SK-N-SH (cell line): ENCODE measurements at regions not wholly inside any gene's neighbourhood (a gene's known extent, or its start where the extent isn't known, plus 50 kb on each side); places are given as distances from the start of the nearest gene placed in this dataset.
A peak's percentile ranks its signal among the peaks of the same experiment; 100 is the strongest.

ENCODE experiments used
- EP300 ChIP-seq, 2 experiments: IDR thresholded peaks; 2 replicates each; pipeline versions ENCODE4 v1.4.0 to v1.6.1; 2012; ENCODE audit warnings: borderline replicate concordance in 1 of 2, low read depth in 1 of 2, low read length in 1 of 2
- GATA2 ChIP-seq: sonication (generic); formaldehyde crosslinking; IDR thresholded peaks from 2 replicates; pipeline ENCODE4 v1.5.0; 2020; ENCODE audit warnings: mild to moderate bottlenecking, missing genetic modification reagents
- JUND ChIP-seq: IDR thresholded peaks from 2 replicates; pipeline ENCODE4 v1.4.0; 2012
- NFIC ChIP-seq: IDR thresholded peaks from 2 replicates; pipeline ENCODE4 v1.4.0; 2012; ENCODE audit warnings: borderline replicate concordance
- POLR2AphosphoS5 ChIP-seq: IDR thresholded peaks from 2 replicates; pipeline ENCODE4 v1.6.1; 2012; ENCODE audit warnings: low read depth, low read length
- RAD21 ChIP-seq: IDR thresholded peaks from 2 replicates; pipeline ENCODE4 v1.6.1; 2012; ENCODE audit warnings: mild to moderate bottlenecking, low read length
- RCOR1 ChIP-seq: fragments of 150-350 bp; IDR thresholded peaks from 2 replicates; pipeline ENCODE4 v1.6.1; 2017; ENCODE audit warnings: antibody characterized with exemption, low read length
- TAF1 ChIP-seq: IDR thresholded peaks from 2 replicates; pipeline ENCODE4 v1.6.1; 2012; ENCODE audit warnings: low read depth, mild to moderate bottlenecking, low read length, moderate library complexity, borderline replicate concordance
- USF2 ChIP-seq: fragments of 150-350 bp; IDR thresholded peaks from 2 replicates; pipeline ENCODE4 v1.6.1; 2017; ENCODE audit warnings: antibody characterized with exemption, low read length, low read depth, borderline replicate concordance
- YY1 ChIP-seq: IDR thresholded peaks from 2 replicates; pipeline ENCODE4 v1.4.0; 2012; ENCODE audit warnings: low read depth, mild to moderate bottlenecking
- ZBTB33 ChIP-seq: IDR thresholded peaks from 2 replicates; pipeline ENCODE4 v1.4.0; 2012; ENCODE audit warnings: low read depth, borderline replicate concordance
- TF ChIP-seq, protein P1 (sequence below): fragments of 200-600 bp; sonication (generic); IDR thresholded peaks from 2 replicates; pipeline ENCODE4 v1.6.1; 2017; ENCODE audit warnings: antibody characterized with exemption, mild to moderate bottlenecking, moderate library complexity

DNA sequence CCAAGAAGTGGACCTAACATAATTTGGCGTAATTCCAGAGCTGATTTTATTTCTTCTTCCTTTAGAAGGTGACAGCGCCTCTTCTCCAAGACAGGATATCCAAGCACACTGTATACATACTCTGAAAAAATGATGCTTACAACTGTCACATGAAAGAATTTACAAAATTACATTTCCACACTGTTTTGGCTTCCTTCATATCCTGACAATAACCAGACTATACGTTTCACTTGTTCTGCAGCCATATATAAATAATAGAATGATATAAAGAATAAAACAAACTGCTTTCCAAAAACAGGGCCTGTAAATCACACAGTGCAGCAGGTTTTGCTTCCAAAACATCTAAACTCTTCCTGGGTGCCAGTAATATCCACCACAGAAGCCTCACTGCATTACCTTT, 141.6 kb downstream of the FBXO8 start:
- TF ChIP-seq TAF1 (no peak), RCOR1 (no peak), ZBTB33 (no peak), JUND (no peak), EP300 (IDR thresholded peaks at IDR 0.05; ENCODE audit: borderline replicate concordance in 1 of 2, low read depth in 1 of 2, low read length in 1 of 2) (peak in 1 of 2 experiments; percentile 18; a peak in 1 of 4 replicates), POLR2AphosphoS5 (no peak), NFIC (no peak), YY1 (no peak), USF2 (no peak), RAD21 (no peak), GATA2 (CRISPR knock-in tag) (no peak)
- TF ChIP-seq, protein P1, sequence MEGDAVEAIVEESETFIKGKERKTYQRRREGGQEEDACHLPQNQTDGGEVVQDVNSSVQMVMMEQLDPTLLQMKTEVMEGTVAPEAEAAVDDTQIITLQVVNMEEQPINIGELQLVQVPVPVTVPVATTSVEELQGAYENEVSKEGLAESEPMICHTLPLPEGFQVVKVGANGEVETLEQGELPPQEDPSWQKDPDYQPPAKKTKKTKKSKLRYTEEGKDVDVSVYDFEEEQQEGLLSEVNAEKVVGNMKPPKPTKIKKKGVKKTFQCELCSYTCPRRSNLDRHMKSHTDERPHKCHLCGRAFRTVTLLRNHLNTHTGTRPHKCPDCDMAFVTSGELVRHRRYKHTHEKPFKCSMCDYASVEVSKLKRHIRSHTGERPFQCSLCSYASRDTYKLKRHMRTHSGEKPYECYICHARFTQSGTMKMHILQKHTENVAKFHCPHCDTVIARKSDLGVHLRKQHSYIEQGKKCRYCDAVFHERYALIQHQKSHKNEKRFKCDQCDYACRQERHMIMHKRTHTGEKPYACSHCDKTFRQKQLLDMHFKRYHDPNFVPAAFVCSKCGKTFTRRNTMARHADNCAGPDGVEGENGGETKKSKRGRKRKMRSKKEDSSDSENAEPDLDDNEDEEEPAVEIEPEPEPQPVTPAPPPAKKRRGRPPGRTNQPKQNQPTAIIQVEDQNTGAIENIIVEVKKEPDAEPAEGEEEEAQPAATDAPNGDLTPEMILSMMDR = no peak
